T-helper 1 cell treated with Interleukin-12 subunit alpha and Interleukin-12 subunit beta and Interleukin-4 antibody, amounts not matched to agents 30 μg/mL and 1 μg/mL, for 36 hours (primary cell): ENCODE measurements at regions not wholly inside any gene's neighbourhood (a gene's known extent, or its start where the extent isn't known, plus 50 kb on each side); places are given as distances from the start of the nearest gene placed in this dataset.

Source experiments
- H3K27ac Mint-ChIP-seq: one replicate; pipeline ENCODE4 v1.8.0; 2021; ENCODE audit warnings: mild to moderate bottlenecking, mixed read lengths
- H3K27me3 Mint-ChIP-seq: one replicate; pipeline ENCODE4 v1.8.0; 2021; ENCODE audit warnings: low read depth, mixed read lengths
- H3K36me3 Mint-ChIP-seq: one replicate; pipeline ENCODE4 v1.8.0; 2021; ENCODE audit warnings: low read depth, mixed read lengths
- H3K4me1 Mint-ChIP-seq: one replicate; pipeline ENCODE4 v1.8.0; 2021; ENCODE audit warnings: low read depth, mixed read lengths
- H3K4me3 Mint-ChIP-seq: one replicate; pipeline ENCODE4 v1.8.0; 2021; ENCODE audit warnings: mild to moderate bottlenecking, moderate library complexity, mixed read lengths
- H3K9me3 Mint-ChIP-seq: one replicate; pipeline ENCODE4 v1.8.0; 2021; ENCODE audit warnings: mixed read lengths

DNA sequence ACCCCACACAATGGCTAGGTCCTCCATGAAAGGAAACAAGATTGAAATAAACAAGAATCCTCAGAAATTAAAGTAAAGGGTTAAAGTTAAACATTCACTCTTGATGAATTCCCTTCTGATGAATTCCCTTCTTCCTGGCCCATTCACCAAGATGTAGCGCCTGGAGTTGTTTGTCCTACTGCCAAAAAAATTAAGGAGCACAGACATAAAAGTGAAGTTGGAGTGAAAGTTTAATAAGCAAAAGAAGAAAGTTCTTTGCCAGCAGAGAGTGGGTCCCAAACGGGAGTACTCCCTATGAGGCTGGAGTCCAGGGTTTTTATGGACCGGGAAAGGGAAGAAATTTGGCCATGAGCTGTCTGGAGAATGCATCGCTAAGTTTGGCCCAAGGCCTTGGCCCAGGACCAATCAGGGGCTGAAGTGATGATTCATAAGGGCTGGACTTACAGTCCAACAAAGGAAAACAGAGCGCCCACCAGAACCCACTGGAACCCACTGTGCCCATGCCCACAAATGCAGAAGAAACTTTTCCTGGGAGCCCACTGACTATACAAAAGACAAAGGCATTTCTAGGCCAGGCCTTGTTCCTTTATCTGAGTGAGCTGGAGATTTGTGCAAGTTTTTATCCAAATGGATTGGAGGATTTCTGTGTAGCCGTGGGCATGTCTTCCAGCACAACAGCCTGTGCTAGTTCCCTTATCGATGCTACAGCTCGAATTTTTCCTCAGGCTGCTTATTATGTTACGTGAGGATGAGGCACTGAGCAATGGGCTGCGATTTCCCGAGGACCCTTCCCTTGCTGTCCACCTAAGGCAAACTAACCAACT, 1561.6 kb downstream of the OTOL1 start:
- no peaks in the 10 kb centered on the region for H3K27me3 Mint-ChIP-seq
- no peak overlapping the region for H3K27ac Mint-ChIP-seq
- H3K9me3 Mint-ChIP-seq = no peaks in the 10 kb centered on the region
- no peaks in the 10 kb centered on the region for H3K4me1 Mint-ChIP-seq
- no peak overlapping the region for H3K4me3 Mint-ChIP-seq
- no peaks in the 10 kb centered on the region for H3K36me3 Mint-ChIP-seq

GRCh38 chr3:163071713-163072112, 1575.1 kb downstream of the OTOL1 start:
- H3K9me3 Mint-ChIP-seq = peaks cover 6% of the 10 kb centered on the region

More at GRCh38 chr3:163071713-163072112, 1575.1 kb downstream of the OTOL1 start:
- H3K4me3 Mint-ChIP-seq = no peak overlapping the region
- H3K27ac Mint-ChIP-seq = no peak overlapping the region
- H3K27me3 Mint-ChIP-seq = no peaks in the 10 kb centered on the region
- H3K4me1 Mint-ChIP-seq = no peaks in the 10 kb centered on the region
- H3K36me3 Mint-ChIP-seq = no peaks in the 10 kb centered on the region
